HEK293 (cell line): ENCODE measurements at regions not wholly inside any gene's neighbourhood (a gene's known extent, or its start where the extent isn't known, plus 50 kb on each side); places are given as distances from the start of the nearest gene placed in this dataset.

Source experiments
- AEBP2 ChIP-seq: fragments of 450-650 bp; formaldehyde crosslinking; IDR thresholded peaks from 2 replicates; pipeline ENCODE4 v1.5.1; 2016; ENCODE audit warnings: missing biosample characterization, missing genetic modification characterization, borderline replicate concordance
- CTCF ChIP-seq: fragments of 450-650 bp; formaldehyde crosslinking; IDR thresholded peaks from 2 replicates; pipeline ENCODE4 v1.5.1; 2016; ENCODE audit warnings: missing biosample characterization, missing genetic modification characterization
- SETDB1 ChIP-seq: IDR thresholded peaks from one replicate; pipeline ENCODE4 v1.6.1; 2017; ENCODE audit warnings: mild to moderate bottlenecking, low read length, moderate library complexity, mixed read lengths; ENCODE audit not compliant: insufficient read length
- ZNF274 ChIP-seq, 2 experiments: fragments of 200-500 bp in 1 of 2; fragments of 450-650 bp in 1 of 2; sonication (Bioruptor generic) in 1 of 2; formaldehyde crosslinking in 1 of 2; IDR thresholded peaks; 2 replicates each; pipeline versions ENCODE4 v1.5.1 to v1.6.1; 2014 to 2016; ENCODE audit warnings: borderline replicate concordance in 1 of 2, inconsistent platforms in 1 of 2, low read length in 1 of 2, missing biosample characterization in 1 of 2, missing genetic modification characterization in 1 of 2

- TF ChIP-seq SETDB1 (no peak), AEBP2 (tag by site-specific recombination) (no peak), CTCF (tag by site-specific recombination) (no peak), ZNF274 (IDR thresholded peaks at IDR 0.05; ENCODE audit: low read length) (no peak), ZNF274 (tag by site-specific recombination; IDR thresholded peaks at IDR 0.05; ENCODE audit: borderline replicate concordance) (no peak)
Observed at GRCh38 chr9:73597771-73598170, 446.1 kb downstream of the ANXA1 start.
